Tibial nerve (tissue), 4 donors: ENCODE measurements at regions not wholly inside any gene's neighbourhood (a gene's known extent, or its start where the extent isn't known, plus 50 kb on each side); places are given as distances from the start of the nearest gene placed in this dataset.

Experiments
- DNase-seq, 2 donors: peaks; one replicate each; pipeline ENCODE4 v3.0.0-alpha.2; 2019; ENCODE audit warnings: low spot score in 2 of 2
- H3K27ac ChIP-seq, 4 donors: fragments of 200-600 bp; sonication (generic) in 3 of 4; one replicate each; pipeline ENCODE4 v1.5.1; 2017 to 2019; ENCODE audit warnings: mild to moderate bottlenecking in 1 of 4
- H3K27me3 ChIP-seq, 2 donors: fragments of 200-600 bp; sonication (generic) in 1 of 2; one replicate each; pipeline versions ENCODE4 v1.5.1 to v1.6.0; 2017 to 2019
- H3K36me3 ChIP-seq, 3 donors: fragments of 200-600 bp; sonication (generic); one replicate each; pipeline ENCODE4 v1.5.1; 2018 to 2019
- H3K4me1 ChIP-seq, 4 donors: fragments of 200-600 bp; sonication (generic) in 3 of 4; one replicate each; pipeline ENCODE4 v1.5.1; 2017 to 2019
- H3K4me3 ChIP-seq, 4 donors: fragments of 200-600 bp; sonication (generic) in 3 of 4; one replicate each; pipeline ENCODE4 v1.5.1; 2017 to 2019; ENCODE audit warnings: mild to moderate bottlenecking in 1 of 4, moderate library complexity in 1 of 4
- H3K9me3 ChIP-seq, 4 donors: fragments of 200-600 bp; sonication (generic) in 3 of 4; one replicate each; pipeline ENCODE4 v1.5.1; 2017 to 2019
- EP300 ChIP-seq, 2 donors: sonication (generic); formaldehyde crosslinking; IDR thresholded peaks; one replicate each; pipeline ENCODE4 v1.6.1; 2017; ENCODE audit warnings: antibody characterized with exemption in 2 of 2, mild to moderate bottlenecking in 1 of 2
- POLR2A ChIP-seq, 2 donors: fragments of 450-650 bp; IDR thresholded peaks; one replicate each; pipeline ENCODE4 v1.6.1; 2017; ENCODE audit warnings: antibody characterized with exemption in 2 of 2, mild to moderate bottlenecking in 2 of 2, moderate library complexity in 2 of 2
- WGBS, 2 donors: methylation state at CpG; one replicate each; pipeline ENCODE4 v1.1.5; 2018; 5-methylcytosine and 5-hydroxymethylcytosine counted together
- TF ChIP-seq, protein P1 (sequence below), 5 experiments: fragments of 200-600 bp in 3 of 5; fragments of 450-650 bp in 2 of 5; sonication (generic) in 3 of 5; IDR thresholded peaks; one replicate each; pipeline ENCODE4 v1.5.1; 2016 to 2019; ENCODE audit warnings: antibody characterized with exemption in 5 of 5, mild to moderate bottlenecking in 3 of 5, moderate library complexity in 2 of 5

DNA sequence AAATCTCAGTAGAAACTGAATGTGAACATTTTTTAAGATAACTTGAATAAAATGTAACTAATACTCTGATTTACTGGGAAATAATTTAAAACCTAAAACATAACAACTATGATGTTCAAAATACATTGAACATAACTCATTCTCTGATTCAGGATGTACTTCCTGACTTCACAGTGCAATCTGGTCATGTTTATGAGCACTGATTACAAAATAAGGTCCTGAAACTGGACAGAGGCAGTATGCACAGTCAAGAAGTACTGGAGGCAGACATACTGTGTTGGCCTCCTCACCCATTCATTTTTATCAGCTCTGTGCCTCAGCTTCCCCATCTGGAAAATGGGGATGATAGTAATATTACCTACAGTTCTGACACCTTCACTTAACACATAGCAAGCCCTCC lies 651.3 kb downstream of the PTPRC start:
- Histone ChIP-seq H3K36me3 (no peaks in the 10 kb centered on the region), H3K27ac (no peak overlapping the region), H3K9me3 (no peaks in the 10 kb centered on the region), H3K4me3 (no peak overlapping the region), H3K4me1 (peaks cover 0 to 3% (median 0%) of the 10 kb centered on the region in 4 donors), H3K27me3 (no peaks in the 10 kb centered on the region)
- no peak for DNase-seq
- TF ChIP-seq EP300 (IDR thresholded peaks at IDR 0.05), result no peak
- TF ChIP-seq, protein P1, sequence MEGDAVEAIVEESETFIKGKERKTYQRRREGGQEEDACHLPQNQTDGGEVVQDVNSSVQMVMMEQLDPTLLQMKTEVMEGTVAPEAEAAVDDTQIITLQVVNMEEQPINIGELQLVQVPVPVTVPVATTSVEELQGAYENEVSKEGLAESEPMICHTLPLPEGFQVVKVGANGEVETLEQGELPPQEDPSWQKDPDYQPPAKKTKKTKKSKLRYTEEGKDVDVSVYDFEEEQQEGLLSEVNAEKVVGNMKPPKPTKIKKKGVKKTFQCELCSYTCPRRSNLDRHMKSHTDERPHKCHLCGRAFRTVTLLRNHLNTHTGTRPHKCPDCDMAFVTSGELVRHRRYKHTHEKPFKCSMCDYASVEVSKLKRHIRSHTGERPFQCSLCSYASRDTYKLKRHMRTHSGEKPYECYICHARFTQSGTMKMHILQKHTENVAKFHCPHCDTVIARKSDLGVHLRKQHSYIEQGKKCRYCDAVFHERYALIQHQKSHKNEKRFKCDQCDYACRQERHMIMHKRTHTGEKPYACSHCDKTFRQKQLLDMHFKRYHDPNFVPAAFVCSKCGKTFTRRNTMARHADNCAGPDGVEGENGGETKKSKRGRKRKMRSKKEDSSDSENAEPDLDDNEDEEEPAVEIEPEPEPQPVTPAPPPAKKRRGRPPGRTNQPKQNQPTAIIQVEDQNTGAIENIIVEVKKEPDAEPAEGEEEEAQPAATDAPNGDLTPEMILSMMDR (IDR thresholded peaks at IDR 0.05), result no peak
- TF ChIP-seq POLR2A (IDR thresholded peaks at IDR 0.05), result no peak

DNA sequence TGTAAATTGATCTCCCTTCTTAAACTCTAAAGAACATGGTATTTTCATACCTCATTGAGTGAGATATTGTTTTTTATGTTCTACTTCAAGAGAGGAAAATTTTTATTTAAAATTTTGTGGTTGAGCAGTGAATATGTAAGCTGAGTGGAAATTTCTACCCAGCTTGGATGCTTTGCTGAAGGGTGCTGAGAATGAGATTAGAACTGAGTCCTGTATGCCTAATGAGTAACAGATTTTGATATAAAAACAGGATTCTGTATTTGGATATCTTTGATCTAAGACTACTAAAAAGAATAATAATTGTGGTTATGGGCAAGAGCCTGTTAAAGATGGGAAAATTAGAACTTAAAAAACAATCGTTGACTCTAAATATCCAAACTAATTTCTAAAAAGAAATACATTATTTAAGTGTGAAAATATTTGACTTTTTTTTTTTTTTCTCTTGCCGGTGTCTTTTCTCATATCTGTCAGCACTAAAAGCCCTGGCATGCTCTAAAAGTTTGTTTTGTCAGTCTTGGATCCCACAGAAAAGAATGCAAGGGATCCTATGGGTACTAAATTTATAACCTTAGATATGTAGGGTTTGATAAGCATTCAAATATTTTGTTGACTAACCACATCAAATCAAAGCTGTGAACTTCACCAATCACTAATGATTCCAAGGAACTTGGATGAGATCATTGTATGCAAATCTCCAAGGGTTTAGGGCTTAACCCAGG lies 652.3 kb downstream of the PTPRC start:
- 53 to 63% methylated on average over 2 of the region's 2 CpGs for WGBS, 2 donors
- Histone ChIP-seq H3K36me3 (no peaks in the 10 kb centered on the region), H3K4me3 (no peak overlapping the region)

GRCh38 chr1:199292896-199293295 lies 654.1 kb downstream of the PTPRC start:
- no peak overlapping the region for H3K4me3 ChIP-seq
- H3K36me3 ChIP-seq, result no peaks in the 10 kb centered on the region
- H3K27me3 ChIP-seq, result no peaks in the 10 kb centered on the region
- DNase-seq, result no peak
- no peak overlapping the region for H3K27ac ChIP-seq
- H3K4me1 ChIP-seq, result peaks cover 0 to 3% (median 0%) of the 10 kb centered on the region in 4 donors
- 46 to 56% methylated on average over 1 of the region's 1 CpG for WGBS, 2 donors
- TF ChIP-seq, protein P1 (IDR thresholded peaks at IDR 0.05), result no peak
- TF ChIP-seq POLR2A (IDR thresholded peaks at IDR 0.05) (no peak), EP300 (IDR thresholded peaks at IDR 0.05) (no peak)
- H3K9me3 ChIP-seq, result no peaks in the 10 kb centered on the region

More for the DNA sequence above, 652.3 kb downstream of the PTPRC start:
- peaks cover 0 to 3% (median 0%) of the 10 kb centered on the region in 4 donors for H3K4me1 ChIP-seq
- TF ChIP-seq EP300 (IDR thresholded peaks at IDR 0.05) (no peak), POLR2A (IDR thresholded peaks at IDR 0.05) (no peak)
- TF ChIP-seq, protein P1 (IDR thresholded peaks at IDR 0.05), result no peak
- no peak overlapping the region for H3K27ac ChIP-seq
- no peaks in the 10 kb centered on the region for H3K27me3 ChIP-seq
- H3K9me3 ChIP-seq, result no peaks in the 10 kb centered on the region
- DNase-seq, result no peak

GRCh38 chr1:199295107-199295506 lies 656.3 kb downstream of the PTPRC start:
- Histone ChIP-seq H3K4me1 (peaks cover 0 to 3% (median 0%) of the 10 kb centered on the region in 4 donors), H3K36me3 (no peaks in the 10 kb centered on the region), H3K4me3 (no peak overlapping the region), H3K9me3 (no peaks in the 10 kb centered on the region), H3K27me3 (no peaks in the 10 kb centered on the region), H3K27ac (no peak overlapping the region)
- no peak for DNase-seq
- WGBS, 2 donors, result 58 to 65% methylated on average over 3 of the region's 3 CpGs
- TF ChIP-seq EP300 (IDR thresholded peaks at IDR 0.05), result no peak
- TF ChIP-seq POLR2A (IDR thresholded peaks at IDR 0.05), result no peak
- TF ChIP-seq, protein P1 (IDR thresholded peaks at IDR 0.05), result no peak

GRCh38 chr1:199297174-199297573 lies 658.3 kb downstream of the PTPRC start:
- H3K36me3 ChIP-seq, result no peaks in the 10 kb centered on the region
- TF ChIP-seq POLR2A (IDR thresholded peaks at IDR 0.05) (no peak), EP300 (IDR thresholded peaks at IDR 0.05) (no peak)
- TF ChIP-seq, protein P1 (IDR thresholded peaks at IDR 0.05), result no peak
- no peaks in the 10 kb centered on the region for H3K4me1 ChIP-seq
- no peak overlapping the region for H3K27ac ChIP-seq
- DNase-seq, result no peak
- no peaks in the 10 kb centered on the region for H3K9me3 ChIP-seq
- H3K27me3 ChIP-seq, result no peaks in the 10 kb centered on the region
- no peak overlapping the region for H3K4me3 ChIP-seq
